ENCODE measurements at regions not wholly inside any gene's neighbourhood (a gene's known extent, or its start where the extent isn't known, plus 50 kb on each side); places are given as distances from the start of the nearest gene placed in this dataset.

DNA sequence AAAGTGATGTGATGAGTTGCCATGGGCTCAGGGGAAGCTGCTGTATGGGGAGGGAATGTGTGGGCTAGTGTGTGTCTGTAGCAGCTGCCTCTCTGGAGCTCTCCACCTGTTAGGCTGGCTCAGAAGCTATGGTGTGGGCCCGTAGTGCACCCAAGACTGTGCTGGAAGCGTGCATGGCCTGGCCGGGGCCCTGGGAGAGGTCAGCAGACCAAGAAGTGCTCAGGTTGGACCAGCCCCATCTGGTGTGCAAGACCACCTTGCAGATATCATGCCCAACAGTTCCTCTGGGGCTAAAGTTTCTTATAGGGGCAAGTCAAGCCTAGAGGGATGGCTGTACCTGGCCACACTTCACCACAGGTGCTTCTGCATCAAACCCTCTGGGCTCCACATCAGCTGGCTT is 274.4 kb upstream of the CCDC179 start:
- no CpG with 5 or more reads among the region's 3 CpGs for WGBS (ENCODE audit: insufficient coverage, low lambda C conversion rate)
- peaks cover 3% of the 10 kb centered on the region for H3K9me3 ChIP-seq (ENCODE audit: control insufficient read depth, low read depth, low read length)
- H3K4me3 ChIP-seq (ENCODE audit: low read length) = no peak overlapping the region
- no peaks in the 10 kb centered on the region for H3K36me3 ChIP-seq (ENCODE audit: control insufficient read depth, insufficient read depth, low read length)
- H3K4me1 ChIP-seq (ENCODE audit: control insufficient read depth, insufficient read depth, low read length) = no peaks in the 10 kb centered on the region
- no peaks in the 10 kb centered on the region for H3K27me3 ChIP-seq (ENCODE audit: control insufficient read depth, insufficient read depth, low read length)
- no peak overlapping the region for H3K27ac ChIP-seq (ENCODE audit: low read length)
- no peak for DNase-seq

DNA sequence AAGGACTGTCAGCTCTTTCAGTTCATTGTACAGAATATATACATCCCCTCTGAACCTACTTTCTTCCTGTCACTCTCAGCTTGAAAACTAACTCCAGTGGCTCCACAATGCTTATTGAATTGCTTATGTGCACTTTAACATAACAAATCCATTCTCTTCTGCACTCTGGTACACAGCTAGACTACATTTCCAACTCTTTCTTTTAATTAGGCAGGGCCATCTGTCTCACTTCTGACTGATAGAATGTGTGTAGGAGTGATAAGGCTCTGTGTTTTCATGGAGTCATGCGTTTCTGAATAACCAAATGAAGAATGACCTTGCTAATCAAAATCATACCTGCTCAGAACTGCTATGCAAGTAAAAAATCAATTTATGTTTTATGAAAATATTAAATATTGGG is 278.5 kb upstream of the CCDC179 start:
- no peaks in the 10 kb centered on the region for H3K4me1 ChIP-seq (ENCODE audit: control insufficient read depth, insufficient read depth, low read length)
- 80% methylated on average over 1 of the region's 1 CpG for WGBS (ENCODE audit: insufficient coverage, low lambda C conversion rate)
- H3K27ac ChIP-seq (ENCODE audit: low read length) = no peak overlapping the region
- DNase-seq = no peak
- H3K9me3 ChIP-seq (ENCODE audit: control insufficient read depth, low read depth, low read length) = no peaks in the 10 kb centered on the region
- no peak overlapping the region for H3K4me3 ChIP-seq (ENCODE audit: low read length)
- no peaks in the 10 kb centered on the region for H3K27me3 ChIP-seq (ENCODE audit: control insufficient read depth, insufficient read depth, low read length)
- H3K36me3 ChIP-seq (ENCODE audit: control insufficient read depth, insufficient read depth, low read length) = no peaks in the 10 kb centered on the region

DNA sequence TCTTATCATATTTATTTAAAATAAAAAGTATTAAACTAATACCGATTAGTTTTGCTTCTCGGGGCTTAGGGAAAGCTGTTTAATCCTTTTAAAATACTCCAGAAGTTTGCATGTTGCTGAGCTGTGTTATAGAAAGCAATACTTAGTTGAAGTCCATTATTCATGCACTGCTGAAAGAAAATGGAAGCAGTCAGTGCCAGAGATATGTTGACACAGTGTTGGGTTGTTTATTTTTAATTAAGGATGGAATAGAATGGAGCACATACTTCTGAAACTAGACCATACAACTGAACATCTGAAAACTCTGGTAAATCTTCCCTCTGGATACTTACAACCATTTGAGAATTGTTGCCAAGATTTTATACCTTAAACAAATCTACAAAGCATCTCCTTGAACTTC is 282.7 kb upstream of the CCDC179 start:
- H3K27me3 ChIP-seq (ENCODE audit: control insufficient read depth, insufficient read depth, low read length) = no peaks in the 10 kb centered on the region
- no peaks in the 10 kb centered on the region for H3K9me3 ChIP-seq (ENCODE audit: control insufficient read depth, low read depth, low read length)
- H3K27ac ChIP-seq (ENCODE audit: low read length) = no peak overlapping the region
- no peak for DNase-seq
- no peaks in the 10 kb centered on the region for H3K4me1 ChIP-seq (ENCODE audit: control insufficient read depth, insufficient read depth, low read length)
- H3K36me3 ChIP-seq (ENCODE audit: control insufficient read depth, insufficient read depth, low read length) = no peaks in the 10 kb centered on the region
- WGBS (ENCODE audit: insufficient coverage, low lambda C conversion rate) = 77% methylated on average over 2 of the region's 2 CpGs
- no peak overlapping the region for H3K4me3 ChIP-seq (ENCODE audit: low read length)

DNA sequence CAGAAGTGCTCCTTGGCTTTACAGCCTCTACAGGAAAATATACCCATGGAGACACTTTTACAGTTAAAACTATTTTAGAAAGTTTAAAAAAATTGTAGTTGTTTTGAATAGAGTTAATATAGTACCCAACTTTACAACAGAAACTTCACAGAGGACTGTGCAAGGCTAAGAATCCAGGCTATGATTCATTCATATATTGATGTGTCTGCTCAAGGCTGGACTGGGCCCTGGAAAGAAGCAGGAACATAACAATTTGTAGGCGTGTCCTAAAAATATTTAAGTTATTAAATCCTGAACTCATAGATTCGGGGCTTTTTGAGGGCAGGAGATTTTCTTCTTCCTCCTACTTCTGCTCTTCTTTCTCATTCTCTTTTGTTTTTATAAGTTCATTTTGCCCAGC is 291.5 kb upstream of the CCDC179 start:
- DNase-seq = no peak
- no peaks in the 10 kb centered on the region for H3K4me1 ChIP-seq (ENCODE audit: control insufficient read depth, insufficient read depth, low read length)
- no peaks in the 10 kb centered on the region for H3K27me3 ChIP-seq (ENCODE audit: control insufficient read depth, insufficient read depth, low read length)
- H3K9me3 ChIP-seq (ENCODE audit: control insufficient read depth, low read depth, low read length) = no peaks in the 10 kb centered on the region
- H3K36me3 ChIP-seq (ENCODE audit: control insufficient read depth, insufficient read depth, low read length) = no peaks in the 10 kb centered on the region
- H3K4me3 ChIP-seq (ENCODE audit: low read length) = no peak overlapping the region
- WGBS (ENCODE audit: insufficient coverage, low lambda C conversion rate) = 100% methylated on average over 1 of the region's 2 CpGs
- H3K27ac ChIP-seq (ENCODE audit: low read length) = no peak overlapping the region

DNA sequence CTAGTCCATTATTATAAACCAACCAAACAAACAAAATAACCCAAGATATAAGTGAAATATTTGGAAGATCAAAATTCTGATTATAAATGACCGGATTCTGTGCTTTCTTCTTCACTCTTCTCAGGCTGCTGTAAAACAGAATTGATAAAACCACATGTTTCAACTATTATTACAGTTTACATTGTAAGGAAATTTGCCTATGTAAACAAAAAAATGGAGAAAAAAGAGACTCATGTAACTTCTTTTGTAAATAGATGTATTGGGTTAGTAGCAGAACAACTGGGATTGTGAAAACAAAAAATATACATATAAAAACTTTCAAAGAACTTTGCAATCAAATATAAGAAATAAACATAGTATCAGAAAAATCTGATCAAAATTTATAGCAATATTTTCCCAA is 295.2 kb upstream of the CCDC179 start:
- no CpG with 5 or more reads among the region's 1 CpG for WGBS (ENCODE audit: insufficient coverage, low lambda C conversion rate)
- H3K36me3 ChIP-seq (ENCODE audit: control insufficient read depth, insufficient read depth, low read length) = no peaks in the 10 kb centered on the region

DNA sequence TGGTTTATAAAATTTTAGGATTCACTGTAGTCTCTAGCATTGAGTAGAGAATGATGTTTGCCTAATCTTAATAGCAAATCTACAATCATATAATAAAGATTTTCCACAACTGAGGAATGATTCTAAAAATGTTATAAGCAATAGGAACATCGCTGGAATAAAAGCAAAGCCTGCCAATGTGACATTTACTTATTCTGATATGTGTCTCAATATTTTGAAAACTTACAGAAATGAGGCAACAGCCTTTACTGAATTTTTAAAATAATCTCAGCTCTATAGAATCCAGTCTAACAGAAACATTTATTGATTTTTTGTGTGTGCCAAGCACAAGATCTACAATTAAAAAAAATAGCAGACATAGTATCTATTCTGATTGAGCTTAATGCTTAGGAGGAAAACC is 303.7 kb upstream of the CCDC179 start:
- no peak for DNase-seq
- Histone ChIP-seq H3K4me1 (ENCODE audit: control insufficient read depth, insufficient read depth, low read length) (no peaks in the 10 kb centered on the region), H3K4me3 (ENCODE audit: low read length) (no peak overlapping the region), H3K27me3 (ENCODE audit: control insufficient read depth, insufficient read depth, low read length) (no peaks in the 10 kb centered on the region), H3K9me3 (ENCODE audit: control insufficient read depth, low read depth, low read length) (no peaks in the 10 kb centered on the region), H3K27ac (ENCODE audit: low read length) (no peak overlapping the region), H3K36me3 (ENCODE audit: control insufficient read depth, insufficient read depth, low read length) (no peaks in the 10 kb centered on the region)
- WGBS (ENCODE audit: insufficient coverage, low lambda C conversion rate) = 86% methylated on average over 1 of the region's 1 CpG

More for the DNA sequence above, 295.2 kb upstream of the CCDC179 start:
- Histone ChIP-seq H3K9me3 (ENCODE audit: control insufficient read depth, low read depth, low read length) (no peaks in the 10 kb centered on the region), H3K4me1 (ENCODE audit: control insufficient read depth, insufficient read depth, low read length) (no peaks in the 10 kb centered on the region), H3K4me3 (ENCODE audit: low read length) (no peak overlapping the region), H3K27me3 (ENCODE audit: control insufficient read depth, insufficient read depth, low read length) (no peaks in the 10 kb centered on the region), H3K27ac (ENCODE audit: low read length) (no peak overlapping the region)
- DNase-seq = no peak

DNA sequence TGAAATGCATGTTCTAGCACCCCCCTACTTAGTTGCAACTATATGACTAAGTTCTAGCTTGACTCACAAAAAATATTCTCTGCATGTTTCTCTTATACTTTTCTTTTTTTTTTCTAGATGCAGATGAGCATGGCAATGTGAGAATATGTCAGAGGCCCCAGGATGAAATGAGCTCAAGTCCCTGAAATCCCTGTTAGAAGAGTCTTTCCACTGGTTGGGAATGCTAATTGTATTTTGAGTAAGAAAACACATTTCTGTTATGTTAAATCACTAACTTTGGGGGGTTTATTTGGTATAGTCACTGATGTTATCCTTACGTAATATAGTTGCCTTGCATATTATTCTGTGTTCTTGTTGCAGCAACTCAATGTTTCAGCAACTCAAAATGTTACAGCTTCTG is 306.1 kb upstream of the CCDC179 start:
- H3K27ac ChIP-seq (ENCODE audit: low read length) = no peak overlapping the region
- no peak overlapping the region for H3K4me3 ChIP-seq (ENCODE audit: low read length)
- no peaks in the 10 kb centered on the region for H3K36me3 ChIP-seq (ENCODE audit: control insufficient read depth, insufficient read depth, low read length)
- no CpG with 5 or more reads among the region's 1 CpG for WGBS (ENCODE audit: insufficient coverage, low lambda C conversion rate)
- no peaks in the 10 kb centered on the region for H3K9me3 ChIP-seq (ENCODE audit: control insufficient read depth, low read depth, low read length)
- no peaks in the 10 kb centered on the region for H3K4me1 ChIP-seq (ENCODE audit: control insufficient read depth, insufficient read depth, low read length)
- no peaks in the 10 kb centered on the region for H3K27me3 ChIP-seq (ENCODE audit: control insufficient read depth, insufficient read depth, low read length)
- no peak for DNase-seq

DNA sequence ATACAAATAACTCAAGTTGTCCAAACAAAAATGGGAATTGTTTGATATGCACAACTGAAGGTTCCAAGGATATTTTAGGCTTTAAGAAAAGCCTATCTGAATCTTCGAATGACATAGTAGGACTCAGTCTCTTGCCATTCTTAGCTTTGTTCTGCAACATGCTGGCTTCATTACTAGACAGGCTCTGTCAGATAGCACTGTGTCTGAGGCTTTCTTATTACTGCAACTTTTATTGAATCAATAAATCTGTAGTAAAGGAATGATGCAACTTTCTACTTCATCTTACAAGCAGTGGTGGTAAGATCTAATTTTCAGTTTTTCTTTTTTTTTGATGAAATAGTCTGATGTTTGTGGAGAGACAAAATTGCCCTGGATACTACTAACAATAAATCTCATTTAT is 319.3 kb upstream of the CCDC179 start:
- no peak for DNase-seq
- Histone ChIP-seq H3K27me3 (ENCODE audit: control insufficient read depth, insufficient read depth, low read length) (no peaks in the 10 kb centered on the region), H3K4me3 (ENCODE audit: low read length) (no peak overlapping the region), H3K4me1 (ENCODE audit: control insufficient read depth, insufficient read depth, low read length) (no peaks in the 10 kb centered on the region), H3K27ac (ENCODE audit: low read length) (no peak overlapping the region), H3K9me3 (ENCODE audit: control insufficient read depth, low read depth, low read length) (no peaks in the 10 kb centered on the region), H3K36me3 (ENCODE audit: control insufficient read depth, insufficient read depth, low read length) (no peaks in the 10 kb centered on the region)
- WGBS (ENCODE audit: insufficient coverage, low lambda C conversion rate) = no CpG with 5 or more reads among the region's 1 CpG

DNA sequence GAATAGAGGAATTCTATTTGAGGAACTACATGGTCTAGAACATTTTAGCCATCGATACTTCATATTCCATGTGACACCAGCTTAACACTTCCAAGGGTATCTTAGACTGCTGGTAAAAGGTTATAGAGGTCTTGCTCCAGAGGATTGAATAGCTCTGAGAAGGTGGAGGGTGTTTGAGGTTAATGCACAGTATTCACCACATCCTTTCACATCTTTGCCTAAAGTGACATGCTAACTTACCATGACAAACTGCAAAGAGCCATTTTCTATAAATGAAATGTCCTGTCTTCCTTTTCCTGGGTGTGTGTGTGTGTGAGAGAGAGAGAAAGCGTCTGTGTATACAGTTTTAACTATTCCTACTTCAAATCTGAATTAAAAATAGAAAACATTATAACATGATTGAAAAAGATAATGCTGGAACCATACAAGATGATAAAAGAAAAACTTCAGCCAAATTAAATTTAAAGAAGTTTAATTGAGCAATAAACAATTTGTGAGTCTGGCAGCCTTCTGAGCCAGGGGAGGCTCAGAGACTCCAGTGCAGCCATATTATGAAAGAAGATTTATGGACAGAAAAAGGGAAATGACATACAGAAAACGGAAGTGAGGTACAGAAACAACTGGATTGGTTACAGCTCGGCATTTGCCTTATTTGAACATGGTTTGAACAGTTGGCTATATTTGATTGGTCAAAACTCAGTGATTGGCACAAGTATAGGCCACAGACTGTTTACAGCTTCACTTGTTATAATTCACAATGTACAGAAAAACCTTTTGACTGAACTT is 320.9 kb upstream of the CCDC179 start:
- Histone ChIP-seq H3K4me3 (ENCODE audit: low read length) (no peak overlapping the region), H3K4me1 (ENCODE audit: control insufficient read depth, insufficient read depth, low read length) (no peaks in the 10 kb centered on the region), H3K27ac (ENCODE audit: low read length) (no peak overlapping the region), H3K9me3 (ENCODE audit: control insufficient read depth, low read depth, low read length) (no peaks in the 10 kb centered on the region), H3K27me3 (ENCODE audit: control insufficient read depth, insufficient read depth, low read length) (no peaks in the 10 kb centered on the region), H3K36me3 (ENCODE audit: control insufficient read depth, insufficient read depth, low read length) (no peaks in the 10 kb centered on the region)
- no peak for DNase-seq
- WGBS (ENCODE audit: insufficient coverage, low lambda C conversion rate) = 80% methylated on average over 1 of the region's 4 CpGs

DNA sequence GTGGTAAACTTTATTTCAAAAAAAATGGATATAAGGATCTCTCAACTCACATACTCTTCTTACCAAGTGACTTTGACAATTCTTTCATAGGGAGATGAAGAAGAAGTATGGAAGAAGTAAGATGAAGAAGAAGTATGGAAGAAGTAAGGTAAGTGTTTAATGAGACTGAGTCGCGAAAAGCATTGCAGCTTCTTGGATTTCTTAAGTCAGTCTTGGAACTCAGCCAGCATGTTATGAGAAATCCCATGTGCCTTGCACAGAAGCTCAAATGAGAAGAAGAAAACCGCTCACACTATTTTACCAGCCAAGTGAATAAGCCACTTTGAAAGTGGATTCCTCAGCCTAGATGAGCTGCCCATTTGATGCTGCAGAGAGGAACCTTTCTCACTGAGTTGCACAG is 332.0 kb upstream of the CCDC179 start:
- no peaks in the 10 kb centered on the region for H3K36me3 ChIP-seq (ENCODE audit: control insufficient read depth, insufficient read depth, low read length)
- no peak overlapping the region for H3K4me3 ChIP-seq (ENCODE audit: low read length)
- H3K27me3 ChIP-seq (ENCODE audit: control insufficient read depth, insufficient read depth, low read length) = no peaks in the 10 kb centered on the region
- no peaks in the 10 kb centered on the region for H3K4me1 ChIP-seq (ENCODE audit: control insufficient read depth, insufficient read depth, low read length)
- H3K27ac ChIP-seq (ENCODE audit: low read length) = no peak overlapping the region
- H3K9me3 ChIP-seq (ENCODE audit: control insufficient read depth, low read depth, low read length) = no peaks in the 10 kb centered on the region
- no peak for DNase-seq
- WGBS (ENCODE audit: insufficient coverage, low lambda C conversion rate) = 100% methylated on average over 1 of the region's 3 CpGs

DNA sequence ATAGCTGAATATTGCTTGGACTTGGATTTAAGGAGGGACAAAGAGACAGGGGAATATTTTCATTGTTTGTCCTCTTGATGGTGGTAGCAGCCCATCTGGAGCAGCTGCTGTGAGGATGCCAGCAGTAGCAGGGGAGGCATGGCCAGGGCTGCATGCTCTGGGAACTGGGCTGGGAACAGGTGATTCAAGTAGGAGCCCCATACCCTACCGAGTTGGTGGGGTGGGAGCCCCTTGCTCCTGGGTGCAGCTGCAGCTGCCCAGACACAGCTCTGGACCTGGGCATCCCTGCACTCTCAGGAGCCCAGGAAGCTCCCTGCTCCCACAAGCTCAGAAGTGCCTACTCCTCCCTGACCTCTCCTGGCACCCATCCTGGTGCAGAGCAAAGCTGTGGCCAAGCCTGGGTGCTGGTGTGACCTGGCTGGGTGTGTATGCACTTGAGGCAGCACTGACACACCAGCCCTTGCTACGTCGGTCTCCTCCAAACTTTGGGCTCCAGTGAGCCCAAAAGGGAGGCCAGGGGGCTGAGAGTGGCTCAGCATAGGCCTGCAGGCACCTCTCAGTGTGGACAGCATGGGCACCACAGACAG is 341.8 kb upstream of the CCDC179 start:
- no peaks in the 10 kb centered on the region for H3K36me3 ChIP-seq (ENCODE audit: control insufficient read depth, insufficient read depth, low read length)

More for the DNA sequence above, 341.8 kb upstream of the CCDC179 start:
- no peak overlapping the region for H3K4me3 ChIP-seq (ENCODE audit: low read length)
- H3K27me3 ChIP-seq (ENCODE audit: control insufficient read depth, insufficient read depth, low read length) = no peaks in the 10 kb centered on the region
- DNase-seq = no peak
- H3K9me3 ChIP-seq (ENCODE audit: control insufficient read depth, low read depth, low read length) = peaks cover 17% of the 10 kb centered on the region
- H3K4me1 ChIP-seq (ENCODE audit: control insufficient read depth, insufficient read depth, low read length) = no peaks in the 10 kb centered on the region
- WGBS (ENCODE audit: insufficient coverage, low lambda C conversion rate) = no CpG with 5 or more reads among the region's 3 CpGs
- no peak overlapping the region for H3K27ac ChIP-seq (ENCODE audit: low read length)
